ENCODE measurements at regions not wholly inside any gene's neighbourhood (a gene's known extent, or its start where the extent isn't known, plus 50 kb on each side); places are given as distances from the start of the nearest gene placed in this dataset.
"Not testable (repeated sequence)": the region's sequence is repeated elsewhere in the genome, so short reads cannot be mapped to it uniquely, and the experiment has no call there.

- Histone ChIP-seq H4K20me1 (ENCODE audit: control insufficient read depth, extremely low read depth, insufficient read depth, low read length) (no peaks in the 10 kb centered on the region), H3K27ac (ENCODE audit: control insufficient read depth, insufficient read depth, low read length) (no peak overlapping the region), H3K79me2 (ENCODE audit: control insufficient read depth, insufficient read depth, low read length) (no peaks in the 10 kb centered on the region), H3K27me3 (ENCODE audit: control insufficient read depth, extremely low read depth, insufficient read depth, low read length) (no peaks in the 10 kb centered on the region), H3K9me1 (ENCODE audit: control insufficient read depth, extremely low read depth, insufficient read depth, low read length) (no peaks in the 10 kb centered on the region), H3K4me3 (ENCODE audit: control insufficient read depth in 2 of 3, extremely low read depth in 1 of 3, insufficient read depth in 2 of 3, low read depth in 1 of 3, low read length in 3 of 3) (no peak overlapping the region), H2AFZ (ENCODE audit: control insufficient read depth, low read length) (no peak overlapping the region), H3K36me3 (ENCODE audit: control insufficient read depth in 2 of 2, extremely low read depth in 1 of 2, insufficient read depth in 2 of 2, low read length in 2 of 2) (no peaks in the 10 kb centered on the region), H3K9ac (ENCODE audit: control insufficient read depth, extremely low read depth, insufficient read depth, low read length) (no peak overlapping the region), H3K9me3 (ENCODE audit: control insufficient read depth, low read depth, low read length) (no peaks in the 10 kb centered on the region), H3K4me1 (ENCODE audit: control insufficient read depth, extremely low read depth, insufficient read depth, low read length) (no peaks in the 10 kb centered on the region), H3K4me2 (ENCODE audit: control insufficient read depth, extremely low read depth, insufficient read depth, low read depth, low read length) (no peak overlapping the region)
- dilution Hi-C loops (cut with MboI; ENCODE audit: extremely low pct_ligation_motif_present, low sequenced_read_pairs): no loop called here
- TF ChIP-seq CTCF (optimal IDR thresholded peaks at IDR 0.05 in 1 of 3, IDR thresholded peaks at IDR 0.05 in 1 of 3, conservative IDR thresholded peaks at IDR 0.05 in 1 of 3; ENCODE audit: extremely low read depth in 1 of 3, insufficient read depth in 2 of 3, low read length in 3 of 3): no peak
- TF ChIP-seq EZH2 (IDR thresholded peaks at IDR 0.05; ENCODE audit: low read length): no peak
- no peak for FAIRE-seq
- DNase-seq (ENCODE audit: low read depth, low spot score): no peak
Measured at GRCh38 chr18:21972281-21972680, 197.1 kb upstream of the GATA6 start.

GRCh38 chr18:21975954-21976353 lies 193.4 kb upstream of the GATA6 start:
- FAIRE-seq; H3K4me2 ChIP-seq (ENCODE audit: control insufficient read depth, extremely low read depth, insufficient read depth, low read depth, low read length); dilution Hi-C loops (cut with MboI; ENCODE audit: extremely low pct_ligation_motif_present, low sequenced_read_pairs); H3K9me1 ChIP-seq (ENCODE audit: control insufficient read depth, extremely low read depth, insufficient read depth, low read length); H2AFZ ChIP-seq (ENCODE audit: control insufficient read depth, low read length); H3K4me1 ChIP-seq (ENCODE audit: control insufficient read depth, extremely low read depth, insufficient read depth, low read length); H3K27ac ChIP-seq (ENCODE audit: control insufficient read depth, insufficient read depth, low read length); H3K9ac ChIP-seq (ENCODE audit: control insufficient read depth, extremely low read depth, insufficient read depth, low read length); H3K4me3 ChIP-seq (ENCODE audit: control insufficient read depth in 2 of 3, extremely low read depth in 1 of 3, insufficient read depth in 2 of 3, low read depth in 1 of 3, low read length in 3 of 3); H3K36me3 ChIP-seq (ENCODE audit: control insufficient read depth in 2 of 2, extremely low read depth in 1 of 2, insufficient read depth in 2 of 2, low read length in 2 of 2); H3K27me3 ChIP-seq (ENCODE audit: control insufficient read depth, extremely low read depth, insufficient read depth, low read length); H3K9me3 ChIP-seq (ENCODE audit: control insufficient read depth, low read depth, low read length); DNase-seq (ENCODE audit: low read depth, low spot score); H3K79me2 ChIP-seq (ENCODE audit: control insufficient read depth, insufficient read depth, low read length); H4K20me1 ChIP-seq (ENCODE audit: control insufficient read depth, extremely low read depth, insufficient read depth, low read length): not testable (repeated sequence)

GRCh38 chr18:21978546-21979170 lies 190.7 kb upstream of the GATA6 start:
- Histone ChIP-seq H3K27ac (ENCODE audit: control insufficient read depth, insufficient read depth, low read length) (no peak overlapping the region), H3K36me3 (ENCODE audit: control insufficient read depth in 2 of 2, extremely low read depth in 1 of 2, insufficient read depth in 2 of 2, low read length in 2 of 2) (no peaks in the 10 kb centered on the region), H3K4me1 (ENCODE audit: control insufficient read depth, extremely low read depth, insufficient read depth, low read length) (no peaks in the 10 kb centered on the region), H2AFZ (ENCODE audit: control insufficient read depth, low read length) (no peak overlapping the region), H3K79me2 (ENCODE audit: control insufficient read depth, insufficient read depth, low read length) (no peaks in the 10 kb centered on the region), H3K4me3 (ENCODE audit: control insufficient read depth in 2 of 3, extremely low read depth in 1 of 3, insufficient read depth in 2 of 3, low read depth in 1 of 3, low read length in 3 of 3) (no peak overlapping the region), H3K9me3 (ENCODE audit: control insufficient read depth, low read depth, low read length) (no peaks in the 10 kb centered on the region), H3K27me3 (ENCODE audit: control insufficient read depth, extremely low read depth, insufficient read depth, low read length) (no peaks in the 10 kb centered on the region), H3K9ac (ENCODE audit: control insufficient read depth, extremely low read depth, insufficient read depth, low read length) (no peak overlapping the region), H4K20me1 (ENCODE audit: control insufficient read depth, extremely low read depth, insufficient read depth, low read length) (no peaks in the 10 kb centered on the region), H3K4me2 (ENCODE audit: control insufficient read depth, extremely low read depth, insufficient read depth, low read depth, low read length) (no peak overlapping the region), H3K9me1 (ENCODE audit: control insufficient read depth, extremely low read depth, insufficient read depth, low read length) (no peaks in the 10 kb centered on the region)
- FAIRE-seq (no peak), DNase-seq (ENCODE audit: low read depth, low spot score) (no peak)
- dilution Hi-C loops (cut with MboI; ENCODE audit: extremely low pct_ligation_motif_present, low sequenced_read_pairs): no loop called here
- TF ChIP-seq CTCF (optimal IDR thresholded peaks at IDR 0.05 in 1 of 3, IDR thresholded peaks at IDR 0.05 in 1 of 3, conservative IDR thresholded peaks at IDR 0.05 in 1 of 3; ENCODE audit: extremely low read depth in 1 of 3, insufficient read depth in 2 of 3, low read length in 3 of 3): no peak
- TF ChIP-seq EZH2 (IDR thresholded peaks at IDR 0.05; ENCODE audit: low read length): no peak

Measured in keratinocyte (primary cell).